HFF-Myc (cell line): ENCODE measurements at regions not wholly inside any gene's neighbourhood (a gene's known extent, or its start where the extent isn't known, plus 50 kb on each side); places are given as distances from the start of the nearest gene placed in this dataset.

ENCODE experiments used
- DNase-seq: peaks from one replicate; pipeline ENCODE4 v3.0.0-alpha.2; 2011; ENCODE audit warnings: low read depth; ENCODE audit errors: extremely low read depth
- H3K4me3 ChIP-seq: replicated peaks from 2 replicates; pipeline ENCODE4 v1.5.1; 2011; ENCODE audit warnings: low read depth, mild to moderate bottlenecking, control low read depth, low read length
- TF ChIP-seq, protein P1 (sequence below): IDR thresholded peaks from 2 replicates; pipeline ENCODE4 v1.5.1; 2012; ENCODE audit warnings: mild to moderate bottlenecking, low read depth, low read length, control low read depth; ENCODE audit errors: missing control alignments

GRCh38 chr15:95129574-95129973 lies 898.2 kb downstream of the MCTP2 start:
- DNase-seq, result peak; percentile 4
- TF ChIP-seq, protein P1, sequence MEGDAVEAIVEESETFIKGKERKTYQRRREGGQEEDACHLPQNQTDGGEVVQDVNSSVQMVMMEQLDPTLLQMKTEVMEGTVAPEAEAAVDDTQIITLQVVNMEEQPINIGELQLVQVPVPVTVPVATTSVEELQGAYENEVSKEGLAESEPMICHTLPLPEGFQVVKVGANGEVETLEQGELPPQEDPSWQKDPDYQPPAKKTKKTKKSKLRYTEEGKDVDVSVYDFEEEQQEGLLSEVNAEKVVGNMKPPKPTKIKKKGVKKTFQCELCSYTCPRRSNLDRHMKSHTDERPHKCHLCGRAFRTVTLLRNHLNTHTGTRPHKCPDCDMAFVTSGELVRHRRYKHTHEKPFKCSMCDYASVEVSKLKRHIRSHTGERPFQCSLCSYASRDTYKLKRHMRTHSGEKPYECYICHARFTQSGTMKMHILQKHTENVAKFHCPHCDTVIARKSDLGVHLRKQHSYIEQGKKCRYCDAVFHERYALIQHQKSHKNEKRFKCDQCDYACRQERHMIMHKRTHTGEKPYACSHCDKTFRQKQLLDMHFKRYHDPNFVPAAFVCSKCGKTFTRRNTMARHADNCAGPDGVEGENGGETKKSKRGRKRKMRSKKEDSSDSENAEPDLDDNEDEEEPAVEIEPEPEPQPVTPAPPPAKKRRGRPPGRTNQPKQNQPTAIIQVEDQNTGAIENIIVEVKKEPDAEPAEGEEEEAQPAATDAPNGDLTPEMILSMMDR, result no peak
- H3K4me3 ChIP-seq, result no peak overlapping the region

DNA sequence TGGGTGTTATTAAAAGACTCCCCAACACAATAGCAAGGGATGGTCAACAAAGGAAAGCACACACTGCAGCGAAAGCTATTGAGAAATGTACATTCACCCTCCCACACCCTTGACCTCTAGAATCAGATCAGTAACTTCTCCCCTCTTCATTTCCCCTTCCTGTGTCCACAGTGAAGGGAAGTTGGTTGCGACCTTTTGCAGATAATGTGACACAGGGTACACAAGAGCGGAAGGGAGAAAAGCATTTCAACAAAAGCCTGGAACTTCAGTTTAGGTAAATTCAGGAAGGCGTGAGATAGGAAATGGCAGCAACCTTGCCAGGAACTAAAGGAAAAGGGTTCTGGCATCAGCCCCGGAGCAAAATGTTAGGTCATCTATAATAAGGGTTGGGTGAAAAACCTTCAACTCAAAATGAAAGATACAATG lies 899.8 kb downstream of the MCTP2 start:
- TF ChIP-seq, protein P1, result no peak
- DNase-seq, result no peak
- no peak overlapping the region for H3K4me3 ChIP-seq

GRCh38 chr15:95132774-95133173 lies 901.4 kb downstream of the MCTP2 start:
- TF ChIP-seq, protein P1, result no peak
- no peak for DNase-seq

DNA sequence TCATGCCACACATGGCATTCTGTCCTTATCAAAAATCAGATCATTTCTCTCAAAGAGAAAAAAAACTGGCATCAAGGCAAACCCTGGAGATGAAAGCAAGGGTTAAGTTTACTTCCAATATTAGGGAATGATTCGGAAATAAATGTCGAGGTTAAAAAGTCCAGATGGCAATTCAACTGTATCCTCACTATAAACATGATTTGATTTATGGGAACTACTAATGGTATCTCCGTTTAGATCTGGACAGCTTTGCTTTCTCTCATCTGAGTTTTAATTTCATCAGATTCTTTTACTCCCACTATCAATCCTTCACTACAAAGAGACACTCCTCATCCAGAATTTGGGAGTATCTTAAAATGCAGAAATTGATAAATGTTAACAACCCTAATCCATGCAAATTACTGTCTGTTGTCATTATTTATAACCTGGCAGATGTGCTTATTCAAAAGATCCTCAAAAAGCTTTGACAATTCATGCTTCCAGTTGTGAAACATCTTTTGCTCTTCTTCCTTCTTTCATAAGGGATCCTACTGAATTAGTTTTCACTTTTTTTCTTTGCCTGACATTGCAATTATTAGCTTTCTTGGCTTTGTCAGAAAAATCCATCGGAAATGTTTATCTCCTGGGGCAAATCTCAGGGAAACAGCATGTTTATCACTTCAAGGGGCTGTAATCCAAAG lies 903.2 kb downstream of the MCTP2 start:
- no peak for DNase-seq
- TF ChIP-seq, protein P1, result no peak
- H3K4me3 ChIP-seq, result no peak overlapping the region

More at GRCh38 chr15:95132774-95133173, 901.4 kb downstream of the MCTP2 start:
- H3K4me3 ChIP-seq, result no peak overlapping the region

DNA sequence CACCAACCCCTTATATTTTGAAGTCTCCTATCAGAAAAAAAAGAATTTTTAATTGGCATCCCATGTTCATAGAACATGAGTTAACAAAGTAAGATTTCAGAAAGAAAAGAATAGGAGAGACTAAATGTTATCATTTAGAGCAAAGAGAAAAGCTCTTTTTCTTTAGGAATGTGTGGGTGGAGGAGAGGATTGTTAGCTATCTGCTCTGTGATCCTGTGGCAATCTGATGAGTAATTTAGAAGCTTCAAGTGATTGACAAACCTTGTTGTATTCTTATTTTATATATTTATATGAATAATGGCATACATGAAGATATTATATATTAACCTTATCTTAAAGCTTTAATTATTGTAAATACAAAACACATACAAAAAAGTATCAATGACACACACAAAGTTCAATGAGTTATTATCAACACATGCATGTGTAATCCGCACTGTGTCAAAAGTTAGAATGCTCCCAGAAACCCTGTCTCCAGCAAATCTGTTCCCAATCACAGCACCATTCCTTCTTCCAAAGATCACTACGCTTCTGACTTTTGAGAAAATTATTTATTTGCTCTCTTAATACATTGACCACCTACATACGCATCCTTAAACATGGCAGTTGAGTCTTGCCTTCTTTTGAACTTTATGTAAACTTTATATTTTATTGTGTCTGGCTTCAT lies 907.4 kb downstream of the MCTP2 start:
- no peak overlapping the region for H3K4me3 ChIP-seq
- no peak for DNase-seq
- TF ChIP-seq, protein P1, result no peak

DNA sequence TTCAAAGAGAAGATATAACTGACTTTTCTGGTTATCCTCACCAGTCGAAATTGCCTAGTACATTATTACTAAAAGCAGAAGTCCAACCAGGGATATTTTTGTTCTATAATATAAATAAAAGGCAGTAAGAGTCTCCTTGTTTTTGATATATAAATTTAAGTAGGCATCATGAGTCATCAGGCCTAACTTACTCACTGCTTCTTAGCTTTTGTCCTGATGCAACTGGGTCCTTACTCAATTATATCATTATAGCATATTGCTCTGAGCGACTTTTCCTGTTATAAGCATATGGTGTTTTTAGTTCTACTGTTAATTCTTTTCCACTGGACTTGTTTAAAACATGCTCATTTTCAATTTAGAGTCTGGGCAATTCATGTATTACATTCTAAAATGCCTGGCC lies 910.1 kb downstream of the MCTP2 start:
- no peak for DNase-seq

More for the DNA sequence above, 910.1 kb downstream of the MCTP2 start:
- TF ChIP-seq, protein P1, result no peak
- no peak overlapping the region for H3K4me3 ChIP-seq
